Epithelial cell of proximal tubule (primary cell): ENCODE measurements at regions not wholly inside any gene's neighbourhood (a gene's known extent, or its start where the extent isn't known, plus 50 kb on each side); places are given as distances from the start of the nearest gene placed in this dataset.
"Not testable (repeated sequence)": the region's sequence is repeated elsewhere in the genome, so short reads cannot be mapped to it uniquely, and the experiment has no call there.

Source experiments
- DNase-seq: peaks from one replicate; pipeline ENCODE4 v3.0.0-alpha.2; 2011; ENCODE audit warnings: low read depth
- H3K4me3 ChIP-seq: 2 replicates; pipeline ENCODE4 v1.5.1; 2011; ENCODE audit warnings: low read depth, mild to moderate bottlenecking, low read length

GRCh38 chr7:76683631-76684030 lies 56.6 kb upstream of the POMZP3 start:
- not testable (repeated sequence) for DNase-seq, H3K4me3 ChIP-seq

GRCh38 chr7:76681810-76682209 lies 54.7 kb upstream of the POMZP3 start:
- DNase-seq, H3K4me3 ChIP-seq: not testable (repeated sequence)

GRCh38 chr7:76679174-76679573 lies 52.1 kb upstream of the POMZP3 start:
- not testable (repeated sequence) for H3K4me3 ChIP-seq, DNase-seq

GRCh38 chr7:76678500-76678899 lies 51.4 kb upstream of the POMZP3 start:
- DNase-seq, H3K4me3 ChIP-seq: not testable (repeated sequence)

- not testable (repeated sequence) for DNase-seq, H3K4me3 ChIP-seq
Measured at GRCh38 chr7:76676890-76677289, 49.8 kb upstream of the POMZP3 start.
